Natural killer cell (primary cell): ENCODE measurements at regions not wholly inside any gene's neighbourhood (a gene's known extent, or its start where the extent isn't known, plus 50 kb on each side); places are given as distances from the start of the nearest gene placed in this dataset.

Source experiments
- ATAC-seq, 3 donors: fragments of 150-1000 bp in 2 of 3; fragments of 200-7000 bp in 1 of 3; cut with Tn5 transposase; 1 replicate in 1 of 3; 2 replicates in 2 of 3; pipeline ENCODE4 v1.10.0; 2021; ENCODE audit warnings: mild to moderate bottlenecking in 2 of 3, moderate library complexity in 2 of 3
- DNase-seq, 2 donors: peaks; one replicate each; pipeline versions ENCODE4 v3.0.0 to v3.0.0-alpha.2; 2013 to 2021; ENCODE audit warnings: mixed read lengths in 1 of 2
- H3K27ac ChIP-seq: one replicate; pipeline ENCODE4 v1.5.1; 2013; ENCODE audit warnings: mild to moderate bottlenecking, low read length
- H3K27me3 ChIP-seq: one replicate; pipeline ENCODE4 v1.6.1; 2013; ENCODE audit warnings: low read length; ENCODE audit not compliant: control insufficient read depth, insufficient read depth
- H3K36me3 ChIP-seq: one replicate; pipeline ENCODE4 v1.6.1; 2013; ENCODE audit warnings: low read length; ENCODE audit not compliant: control insufficient read depth, insufficient read depth
- H3K4me1 ChIP-seq: one replicate; pipeline ENCODE4 v1.6.1; 2013; ENCODE audit warnings: low read length; ENCODE audit not compliant: control insufficient read depth, insufficient read depth
- H3K4me3 ChIP-seq: one replicate; pipeline ENCODE4 v1.5.1; 2013; ENCODE audit warnings: low read length
- H3K9me3 ChIP-seq: one replicate; pipeline ENCODE4 v1.6.1; 2013; ENCODE audit warnings: low read length; ENCODE audit not compliant: control insufficient read depth, insufficient read depth
- H3K27ac Mint-ChIP-seq, 2 donors: one replicate each; pipeline ENCODE4 v1.8.0; 2022; ENCODE audit warnings: mild to moderate bottlenecking in 2 of 2, mixed read lengths in 2 of 2, moderate library complexity in 1 of 2
- H3K27me3 Mint-ChIP-seq, 2 donors: one replicate each; pipeline ENCODE4 v1.8.0; 2022; ENCODE audit warnings: low read depth in 2 of 2, mixed read lengths in 2 of 2
- H3K36me3 Mint-ChIP-seq: one replicate; pipeline ENCODE4 v1.8.0; 2022; ENCODE audit warnings: mixed read lengths
- H3K4me1 Mint-ChIP-seq, 2 donors: one replicate each; pipeline ENCODE4 v1.8.0; 2022; ENCODE audit warnings: mixed read lengths in 2 of 2
- H3K4me3 Mint-ChIP-seq: one replicate; pipeline ENCODE4 v1.8.0; 2022; ENCODE audit warnings: mild to moderate bottlenecking, moderate library complexity, mixed read lengths
- H3K9me3 Mint-ChIP-seq, 2 donors: one replicate each; pipeline ENCODE4 v1.8.0; 2022; ENCODE audit warnings: mixed read lengths in 2 of 2
- CTCF ChIP-seq: fragments of 200-600 bp; IDR thresholded peaks from one replicate; pipeline ENCODE4 v1.8.0; 2022; ENCODE audit warnings: antibody characterized with exemption
- WGBS: methylation state at CpG from one replicate; pipeline ENCODE4 v1.1.7; 2013; ENCODE audit warnings: missing lambda C conversion rate; ENCODE audit not compliant: insufficient coverage; 5-methylcytosine and 5-hydroxymethylcytosine counted together
- intact Hi-C: fragments of 100-400 bp; cut with micrococcal nuclease; formaldehyde crosslinking; loops from one replicate; pipeline ENCODE4 v1.14.2; 2022

GRCh38 chr6:119736296-119737021, 386.9 kb upstream of the MAN1A1 start:
- no peaks in the 10 kb centered on the region for H3K4me1 ChIP-seq
- H3K27ac Mint-ChIP-seq, result no peak overlapping the region
- DNase-seq, result no peak
- peaks cover 19 to 23% of the 10 kb centered on the region in 2 donors for H3K27me3 Mint-ChIP-seq
- H3K27ac ChIP-seq, result no peak overlapping the region
- H3K9me3 Mint-ChIP-seq, result no peaks in the 10 kb centered on the region
- no peak for ATAC-seq
- H3K4me1 Mint-ChIP-seq, result no peaks in the 10 kb centered on the region
- H3K4me3 Mint-ChIP-seq, result no peak overlapping the region
- no peak overlapping the region for H3K4me3 ChIP-seq
- H3K36me3 ChIP-seq, result no peaks in the 10 kb centered on the region
- no peaks in the 10 kb centered on the region for H3K36me3 Mint-ChIP-seq
- TF ChIP-seq CTCF, result no peak
- H3K9me3 ChIP-seq, result no peaks in the 10 kb centered on the region
- intact Hi-C loops, result no loop called here
- H3K27me3 ChIP-seq, result no peaks in the 10 kb centered on the region
- WGBS, result 76% methylated on average over 3 of the region's 4 CpGs

- Histone ChIP-seq H3K27me3 (no peaks in the 10 kb centered on the region), H3K4me3 (no peak overlapping the region), H3K9me3 (no peaks in the 10 kb centered on the region), H3K27ac (no peak overlapping the region), H3K4me1 (no peaks in the 10 kb centered on the region), H3K36me3 (no peaks in the 10 kb centered on the region)
- H3K27ac Mint-ChIP-seq, result no peak overlapping the region
- no peaks in the 10 kb centered on the region for H3K9me3 Mint-ChIP-seq
- H3K36me3 Mint-ChIP-seq, result no peaks in the 10 kb centered on the region
- H3K4me1 Mint-ChIP-seq, result no peaks in the 10 kb centered on the region
- DNase-seq (no peak), ATAC-seq (no peak)
- H3K27me3 Mint-ChIP-seq, result peaks cover 18 to 23% of the 10 kb centered on the region in 2 donors
- 91% methylated on average over 4 of the region's 4 CpGs for WGBS
- H3K4me3 Mint-ChIP-seq, result no peak overlapping the region
- TF ChIP-seq CTCF, result no peak
- intact Hi-C loops, result no loop called here
Observed at GRCh38 chr6:119735530-119735929, 386.0 kb upstream of the MAN1A1 start.

- H3K27me3 Mint-ChIP-seq, result peaks cover 18 to 23% of the 10 kb centered on the region in 2 donors
- no peak for TF ChIP-seq CTCF
- no CpG with 5 or more reads among the region's 1 CpG for WGBS
Observed at GRCh38 chr6:119734227-119734626, 384.7 kb upstream of the MAN1A1 start.

GRCh38 chr6:119728935-119729334, 379.4 kb upstream of the MAN1A1 start:
- no peak for ATAC-seq
- no peak for TF ChIP-seq CTCF
- H3K9me3 ChIP-seq, result no peaks in the 10 kb centered on the region
- H3K27ac Mint-ChIP-seq, result no peak overlapping the region
- no peak overlapping the region for H3K4me3 Mint-ChIP-seq
- intact Hi-C loops, result no loop called here
- H3K27me3 ChIP-seq, result no peaks in the 10 kb centered on the region
- DNase-seq, result no peak
- no peak overlapping the region for H3K4me3 ChIP-seq
- H3K36me3 Mint-ChIP-seq, result no peaks in the 10 kb centered on the region
- no peaks in the 10 kb centered on the region for H3K9me3 Mint-ChIP-seq
- no peaks in the 10 kb centered on the region for H3K36me3 ChIP-seq
- H3K4me1 Mint-ChIP-seq, result no peaks in the 10 kb centered on the region
- no peak overlapping the region for H3K27ac ChIP-seq
- peaks cover 0 to 7% of the 10 kb centered on the region in 2 donors for H3K27me3 Mint-ChIP-seq
- H3K4me1 ChIP-seq, result no peaks in the 10 kb centered on the region
- 53% methylated on average over 3 of the region's 3 CpGs for WGBS

More at GRCh38 chr6:119734227-119734626, 384.7 kb upstream of the MAN1A1 start:
- H3K27ac Mint-ChIP-seq, result no peak overlapping the region
- intact Hi-C loops, result no loop called here
- H3K9me3 ChIP-seq, result no peaks in the 10 kb centered on the region
- ATAC-seq, result no peak
- no peak overlapping the region for H3K4me3 ChIP-seq
- no peaks in the 10 kb centered on the region for H3K36me3 ChIP-seq
- H3K4me3 Mint-ChIP-seq, result no peak overlapping the region
- H3K27ac ChIP-seq, result no peak overlapping the region
- H3K4me1 Mint-ChIP-seq, result no peaks in the 10 kb centered on the region
- no peaks in the 10 kb centered on the region for H3K27me3 ChIP-seq
- no peaks in the 10 kb centered on the region for H3K4me1 ChIP-seq
- DNase-seq, result no peak
- H3K36me3 Mint-ChIP-seq, result no peaks in the 10 kb centered on the region
- no peaks in the 10 kb centered on the region for H3K9me3 Mint-ChIP-seq
